ENCODE measurements at regions not wholly inside any gene's neighbourhood (a gene's known extent, or its start where the extent isn't known, plus 50 kb on each side); places are given as distances from the start of the nearest gene placed in this dataset.
"Not testable (repeated sequence)": the region's sequence is repeated elsewhere in the genome, so short reads cannot be mapped to it uniquely, and the experiment has no call there.

GRCh38 chr5:50576265-50576664 is 90.2 kb upstream of the PARP8 start:
- H3K4me1 ChIP-seq (ENCODE audit: control insufficient read depth, extremely low read depth, insufficient read depth, low read length) = no peaks in the 10 kb centered on the region
- no peak overlapping the region for H2AFZ ChIP-seq (ENCODE audit: low read length)
- no peaks in the 10 kb centered on the region for H3K79me2 ChIP-seq (ENCODE audit: control insufficient read depth, insufficient read depth, low read length)
- no peak for DNase-seq (ENCODE audit: low read depth in 2 of 2)
- no peak overlapping the region for H3K9ac ChIP-seq (ENCODE audit: insufficient read depth, low read length)
- no peak for TF ChIP-seq CTCF (conservative IDR thresholded peaks at IDR 0.05 in 1 of 2, IDR thresholded peaks at IDR 0.05 in 1 of 2; ENCODE audit: low read depth in 1 of 2, low read length in 2 of 2)
- no peak for TF ChIP-seq EZH2 (IDR thresholded peaks at IDR 0.05; ENCODE audit: low read length, missing control alignments)
- no peaks in the 10 kb centered on the region for H3K9me3 ChIP-seq (ENCODE audit: control insufficient read depth, insufficient read depth, low read depth, low read length)
- H4K20me1 ChIP-seq (ENCODE audit: control insufficient read depth, extremely low read depth, insufficient read depth, low read length) = no peaks in the 10 kb centered on the region
- H3K27me3 ChIP-seq (ENCODE audit: control insufficient read depth, insufficient read depth, low read length) = no peaks in the 10 kb centered on the region
- H3K4me2 ChIP-seq (ENCODE audit: extremely low read depth, insufficient read depth, low read length) = no peak overlapping the region
- no peak overlapping the region for H3K27ac ChIP-seq (ENCODE audit: insufficient read depth, low read length)
- H3K4me3 ChIP-seq (replicated peaks in 1 of 4; ENCODE audit: control extremely low read depth in 1 of 4, insufficient read depth in 1 of 4, low read depth in 3 of 4, low read length in 4 of 4) = no peak overlapping the region
- no peaks in the 10 kb centered on the region for H3K36me3 ChIP-seq (ENCODE audit: control insufficient read depth, insufficient read depth, low read length)

- H4K20me1 ChIP-seq (ENCODE audit: control insufficient read depth, extremely low read depth, insufficient read depth, low read length) = no peaks in the 10 kb centered on the region
- TF ChIP-seq CTCF (conservative IDR thresholded peaks at IDR 0.05 in 1 of 2, IDR thresholded peaks at IDR 0.05 in 1 of 2; ENCODE audit: low read depth in 1 of 2, low read length in 2 of 2) (no peak), EZH2 (IDR thresholded peaks at IDR 0.05; ENCODE audit: low read length, missing control alignments) (no peak)
- no peak overlapping the region for H2AFZ ChIP-seq (ENCODE audit: low read length)
- no peak overlapping the region for H3K9ac ChIP-seq (ENCODE audit: insufficient read depth, low read length)
- H3K9me3 ChIP-seq (ENCODE audit: control insufficient read depth, insufficient read depth, low read depth, low read length) = no peaks in the 10 kb centered on the region
- H3K4me1 ChIP-seq (ENCODE audit: control insufficient read depth, extremely low read depth, insufficient read depth, low read length) = no peaks in the 10 kb centered on the region
- no peaks in the 10 kb centered on the region for H3K79me2 ChIP-seq (ENCODE audit: control insufficient read depth, insufficient read depth, low read length)
- no peaks in the 10 kb centered on the region for H3K27me3 ChIP-seq (ENCODE audit: control insufficient read depth, insufficient read depth, low read length)
- H3K36me3 ChIP-seq (ENCODE audit: control insufficient read depth, insufficient read depth, low read length) = no peaks in the 10 kb centered on the region
- no peak overlapping the region for H3K27ac ChIP-seq (ENCODE audit: insufficient read depth, low read length)
- no peak overlapping the region for H3K4me3 ChIP-seq (replicated peaks in 1 of 4; ENCODE audit: control extremely low read depth in 1 of 4, insufficient read depth in 1 of 4, low read depth in 3 of 4, low read length in 4 of 4)
- no peak for DNase-seq (ENCODE audit: low read depth in 2 of 2)
- H3K4me2 ChIP-seq (ENCODE audit: extremely low read depth, insufficient read depth, low read length) = no peak overlapping the region
Observed at GRCh38 chr5:50576686-50577256, 89.7 kb upstream of the PARP8 start.

- H3K9ac ChIP-seq (ENCODE audit: insufficient read depth, low read length) = no peak overlapping the region
- H3K4me3 ChIP-seq (replicated peaks in 1 of 4; ENCODE audit: control extremely low read depth in 1 of 4, insufficient read depth in 1 of 4, low read depth in 3 of 4, low read length in 4 of 4) = no peak overlapping the region
- no peaks in the 10 kb centered on the region for H3K27me3 ChIP-seq (ENCODE audit: control insufficient read depth, insufficient read depth, low read length)
- H3K4me2 ChIP-seq (ENCODE audit: extremely low read depth, insufficient read depth, low read length) = no peak overlapping the region
- no peaks in the 10 kb centered on the region for H3K9me3 ChIP-seq (ENCODE audit: control insufficient read depth, insufficient read depth, low read depth, low read length)
- H3K4me1 ChIP-seq (ENCODE audit: control insufficient read depth, extremely low read depth, insufficient read depth, low read length) = no peaks in the 10 kb centered on the region
- no peak for DNase-seq (ENCODE audit: low read depth in 2 of 2)
- no peaks in the 10 kb centered on the region for H3K79me2 ChIP-seq (ENCODE audit: control insufficient read depth, insufficient read depth, low read length)
- no peak overlapping the region for H3K27ac ChIP-seq (ENCODE audit: insufficient read depth, low read length)
- no peaks in the 10 kb centered on the region for H4K20me1 ChIP-seq (ENCODE audit: control insufficient read depth, extremely low read depth, insufficient read depth, low read length)
- H2AFZ ChIP-seq (ENCODE audit: low read length) = no peak overlapping the region
- TF ChIP-seq EZH2 (IDR thresholded peaks at IDR 0.05; ENCODE audit: low read length, missing control alignments) (no peak), CTCF (conservative IDR thresholded peaks at IDR 0.05 in 1 of 2, IDR thresholded peaks at IDR 0.05 in 1 of 2; ENCODE audit: low read depth in 1 of 2, low read length in 2 of 2) (no peak)
- H3K36me3 ChIP-seq (ENCODE audit: control insufficient read depth, insufficient read depth, low read length) = no peaks in the 10 kb centered on the region
Observed at GRCh38 chr5:50580506-50580905, 85.9 kb upstream of the PARP8 start.

GRCh38 chr5:50581845-50582244 is 84.6 kb upstream of the PARP8 start:
- H3K4me1 ChIP-seq (ENCODE audit: control insufficient read depth, extremely low read depth, insufficient read depth, low read length); H3K4me2 ChIP-seq (ENCODE audit: extremely low read depth, insufficient read depth, low read length); H4K20me1 ChIP-seq (ENCODE audit: control insufficient read depth, extremely low read depth, insufficient read depth, low read length); H3K27ac ChIP-seq (ENCODE audit: insufficient read depth, low read length); DNase-seq (ENCODE audit: low read depth in 2 of 2); H3K9me3 ChIP-seq (ENCODE audit: control insufficient read depth, insufficient read depth, low read depth, low read length); H3K9ac ChIP-seq (ENCODE audit: insufficient read depth, low read length); H3K79me2 ChIP-seq (ENCODE audit: control insufficient read depth, insufficient read depth, low read length); H3K36me3 ChIP-seq (ENCODE audit: control insufficient read depth, insufficient read depth, low read length); H2AFZ ChIP-seq (ENCODE audit: low read length); H3K27me3 ChIP-seq (ENCODE audit: control insufficient read depth, insufficient read depth, low read length); H3K4me3 ChIP-seq (replicated peaks in 1 of 4; ENCODE audit: control extremely low read depth in 1 of 4, insufficient read depth in 1 of 4, low read depth in 3 of 4, low read length in 4 of 4): not testable (repeated sequence)

Data from fibroblast of lung (primary cell).